HepG2 (cell line): ENCODE measurements at regions not wholly inside any gene's neighbourhood (a gene's known extent, or its start where the extent isn't known, plus 50 kb on each side); places are given as distances from the start of the nearest gene placed in this dataset.

Experiments
- ATAC-seq: fragments of 200-7000 bp; cut with Tn5 transposase; 3 replicates; pipeline ENCODE4 v1.9.1; 2020; ENCODE audit warnings: mild to moderate bottlenecking, moderate library complexity
- BruUV-seq: library from RNA; stranded (reverse); fragments of 400-500 nt; replicated peaks from 2 replicates; lab custom pipeline; 2021; lab: Mats Ljungman, UMichigan
- CTCF ChIA-PET: fragments of 300-600 bp; formaldehyde crosslinking; extraction: SDS; loops from one replicate; lab custom pipeline; 2021; ENCODE audit warnings: low total read pairs, inconsistent platforms, low intra/inter-chr PET ratio; lab: Yijun Ruan, JAX
- POLR2A ChIA-PET: fragments of 350-600 bp; sonication (Branson Sonifier 250); formaldehyde crosslinking; loops from one replicate; lab custom pipeline; 2020; ENCODE audit warnings: antibody characterized with exemption, inconsistent platforms; lab: Yijun Ruan, JAX
- DNase-seq: peaks from one replicate; pipeline ENCODE4 v3.0.0-alpha.2; 2015; ENCODE audit warnings: low spot score
- FAIRE-seq: peaks from 3 replicates; lab custom pipeline; 2011; peaks lifted over from hg19 to GRCh38; lab: Jason Lieb, UNC
- H2AFZ ChIP-seq: one replicate; pipeline ENCODE4 v1.6.1; 2011; ENCODE audit warnings: low read length, inconsistent platforms
- H3K27ac ChIP-seq: fragments of 300-600 bp; 3 replicates; pipeline ENCODE4 v1.8.0; 2011; ENCODE audit warnings: mixed run types, mild to moderate bottlenecking, mixed read lengths, low read length, inconsistent platforms; ENCODE audit not compliant: insufficient read depth; ENCODE audit errors: extremely low read length
- H3K27me3 ChIP-seq, 2 experiments: fragments of 200-600 bp in 1 of 2; 2 replicates in 1 of 2; 3 replicates in 1 of 2; pipeline versions ENCODE4 v1.6.0 to v1.8.0; 2011; ENCODE audit warnings: low read length in 2 of 2, mild to moderate bottlenecking in 2 of 2, moderate library complexity in 2 of 2, inconsistent platforms in 1 of 2; ENCODE audit not compliant: insufficient read depth in 2 of 2, control insufficient read depth in 1 of 2
- H3K36me3 ChIP-seq, 2 experiments: fragments of 200-600 bp in 1 of 2; replicated peaks in 1 of 2; 2 replicates in 1 of 2; 3 replicates in 1 of 2; pipeline versions ENCODE4 v1.5.1 to v1.8.0; 2011; ENCODE audit warnings: low read length in 2 of 2, inconsistent platforms in 1 of 2; ENCODE audit not compliant: insufficient read depth in 2 of 2, control insufficient read depth in 1 of 2
- H3K4me1 ChIP-seq: 2 replicates; pipeline ENCODE4 v1.5.1; 2012; ENCODE audit warnings: low read length, inconsistent platforms; ENCODE audit not compliant: insufficient read depth
- H3K4me2 ChIP-seq: 2 replicates; pipeline ENCODE4 v1.6.0; 2011; ENCODE audit warnings: low read depth, low read length, inconsistent platforms
- H3K4me3 ChIP-seq, 3 experiments: fragments of 200-600 bp in 1 of 3; sonication (generic), shearing (Covaris generic) in 1 of 3; replicated peaks in 1 of 3; 2 replicates each; pipeline ENCODE4 v1.5.1; 2011 to 2016; ENCODE audit warnings: low read length in 3 of 3, inconsistent platforms in 2 of 3, low read depth in 2 of 3, mild to moderate bottlenecking in 2 of 3, control low read depth in 1 of 3, mixed read lengths in 1 of 3; ENCODE audit not compliant: insufficient read depth in 1 of 3
- H3K79me2 ChIP-seq: one replicate; pipeline ENCODE4 v1.6.1; 2011; ENCODE audit warnings: low read length, inconsistent platforms; ENCODE audit not compliant: insufficient read depth
- H3K9ac ChIP-seq: 2 replicates; pipeline ENCODE4 v1.6.0; 2011; ENCODE audit warnings: mild to moderate bottlenecking, low read depth, low read length, inconsistent platforms; ENCODE audit not compliant: insufficient read depth
- H3K9me3 ChIP-seq: 2 replicates; pipeline ENCODE4 v1.5.1; 2012; ENCODE audit warnings: mild to moderate bottlenecking, low read length
- H4K20me1 ChIP-seq: 2 replicates; pipeline ENCODE4 v1.6.0; 2011; ENCODE audit warnings: inconsistent platforms, mild to moderate bottlenecking, low read length, moderate library complexity; ENCODE audit not compliant: insufficient read depth
- ATF2 ChIP-seq: sonication (generic); formaldehyde crosslinking; IDR thresholded peaks from 2 replicates; pipeline ENCODE4 v1.4.0; 2020; ENCODE audit warnings: missing genetic modification reagents
- FOXJ3 ChIP-seq: sonication (generic); formaldehyde crosslinking; IDR thresholded peaks from 2 replicates; pipeline ENCODE4 v1.4.0; 2020; ENCODE audit warnings: missing genetic modification reagents, mild to moderate bottlenecking, borderline replicate concordance
- FOXO1 ChIP-seq: sonication (generic); formaldehyde crosslinking; IDR thresholded peaks from 2 replicates; pipeline ENCODE4 v1.4.0; 2020; ENCODE audit warnings: missing genetic modification reagents
- HOXA9 ChIP-seq: sonication (generic); formaldehyde crosslinking; IDR thresholded peaks from 2 replicates; pipeline ENCODE4 v1.8.1; 2022; ENCODE audit warnings: missing genetic modification reagents, mild to moderate bottlenecking, moderate library complexity, borderline replicate concordance
- IKZF5 ChIP-seq: IDR thresholded peaks from 2 replicates; pipeline ENCODE4 v1.6.1; 2018; ENCODE audit warnings: missing genetic modification reagents, mild to moderate bottlenecking, missing compliant biosample characterization
- MIXL1 ChIP-seq: IDR thresholded peaks from 2 replicates; pipeline ENCODE4 v1.6.1; 2016
- ZNF142 ChIP-seq: sonication (generic); formaldehyde crosslinking; IDR thresholded peaks from 2 replicates; pipeline ENCODE4 v1.4.0; 2020; ENCODE audit warnings: missing genetic modification reagents
- ZNF230 ChIP-seq: sonication (generic); formaldehyde crosslinking; IDR thresholded peaks from 2 replicates; pipeline ENCODE4 v1.4.0; 2020; ENCODE audit warnings: mild to moderate bottlenecking, missing genetic modification reagents
- ZNF430 ChIP-seq: sonication (generic); formaldehyde crosslinking; IDR thresholded peaks from 2 replicates; pipeline ENCODE4 v1.9.0; 2021; ENCODE audit warnings: mild to moderate bottlenecking, missing genetic modification reagents
- ZNF468 ChIP-seq: sonication (generic); formaldehyde crosslinking; IDR thresholded peaks from 2 replicates; pipeline ENCODE4 v1.8.0; 2022; ENCODE audit warnings: mild to moderate bottlenecking, moderate library complexity, missing genetic modification reagents
- ZNF607 ChIP-seq: sonication (generic); formaldehyde crosslinking; IDR thresholded peaks from 2 replicates; pipeline ENCODE4 v1.5.1; 2020; ENCODE audit warnings: missing genetic modification reagents, mild to moderate bottlenecking, borderline replicate concordance
- WGBS: methylation state at CpG from one replicate; pipeline ENCODE4 v1.1.6; 2017; ENCODE audit warnings: low lambda C conversion rate; 5-methylcytosine and 5-hydroxymethylcytosine counted together
- in situ Hi-C: cut with HindIII; loops from 2 replicates; pipeline ENCODE4 v1.10.0; 2017; ENCODE audit warnings: low pct_unique_long_range_greater_than_20kb; ENCODE audit not compliant: extremely low pct_ligation_motif_present
- intact Hi-C: fragments of 100-400 bp; cut with micrococcal nuclease; formaldehyde crosslinking; loops from one replicate; pipeline ENCODE4 v1.10.0; 2022; ENCODE audit not compliant: unreplicated experiment
- TF ChIP-seq, protein P1 (sequence below): sonication (generic); formaldehyde crosslinking; conservative IDR thresholded peaks from 2 replicates; pipeline ENCODE4 v1.4.0; 2020; ENCODE audit warnings: mild to moderate bottlenecking, missing genetic modification reagents, moderate library complexity

DNA sequence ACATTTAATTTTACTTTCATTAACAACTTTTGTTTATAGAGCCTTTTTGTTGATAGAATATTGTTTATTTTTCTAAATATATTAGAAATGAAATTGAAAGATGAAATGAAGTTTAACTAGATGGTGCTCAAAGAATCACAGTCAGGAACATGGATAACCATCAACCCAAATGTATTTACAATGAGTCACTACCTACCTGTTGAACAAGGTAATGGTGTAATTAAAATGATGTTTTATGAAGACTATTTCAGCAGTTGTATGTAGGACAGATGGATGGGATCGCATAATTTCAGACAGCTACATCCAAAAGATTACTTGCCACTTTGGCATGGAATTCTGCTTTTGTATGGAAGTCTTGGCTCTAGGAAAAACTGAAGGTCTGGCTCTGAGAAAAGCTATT is 403.6 kb upstream of the SLC10A2 start (continued):
- TF ChIP-seq ATF2 (CRISPR knock-in tag) (no peak), ZNF230 (CRISPR knock-in tag) (no peak)

GRCh38 chr13:103466761-103467160 is 400.5 kb upstream of the SLC10A2 start:
- ChIA-PET CTCF (no interaction called here), POLR2A (no interaction called here)
- BruUV-seq, result no TSS peak
- ATAC-seq, result no peak
- no peaks in the 10 kb centered on the region for H3K27me3 ChIP-seq
- intact Hi-C loops, result no loop called here
- no peaks in the 10 kb centered on the region for H3K36me3 ChIP-seq
- in situ Hi-C loops, result no loop called here
- no peak overlapping the region for H3K9ac ChIP-seq
- H3K4me2 ChIP-seq, result no peak overlapping the region
- FAIRE-seq, result no peak
- peaks cover 34% of the 10 kb centered on the region for H3K9me3 ChIP-seq
- no peaks in the 10 kb centered on the region for H3K4me1 ChIP-seq
- no peak overlapping the region for H3K27ac ChIP-seq
- 0% methylated on average over 3 of the region's 5 CpGs for WGBS
- no peak for DNase-seq
- H4K20me1 ChIP-seq, result no peaks in the 10 kb centered on the region
- no peaks in the 10 kb centered on the region for H3K79me2 ChIP-seq
- no peak overlapping the region for H2AFZ ChIP-seq
- H3K4me3 ChIP-seq, result no peak overlapping the region
- TF ChIP-seq FOXO1 (CRISPR knock-in tag) (no peak), ZNF142 (CRISPR knock-in tag) (no peak), IKZF5 (CRISPR knock-in tag) (no peak), FOXJ3 (CRISPR knock-in tag) (no peak), ZNF468 (no peak), MIXL1 (CRISPR knock-in tag) (no peak), ZNF607 (no peak), HOXA9 (CRISPR knock-in tag) (no peak), ZNF430 (CRISPR knock-in tag) (no peak)
- TF ChIP-seq, protein P1, sequence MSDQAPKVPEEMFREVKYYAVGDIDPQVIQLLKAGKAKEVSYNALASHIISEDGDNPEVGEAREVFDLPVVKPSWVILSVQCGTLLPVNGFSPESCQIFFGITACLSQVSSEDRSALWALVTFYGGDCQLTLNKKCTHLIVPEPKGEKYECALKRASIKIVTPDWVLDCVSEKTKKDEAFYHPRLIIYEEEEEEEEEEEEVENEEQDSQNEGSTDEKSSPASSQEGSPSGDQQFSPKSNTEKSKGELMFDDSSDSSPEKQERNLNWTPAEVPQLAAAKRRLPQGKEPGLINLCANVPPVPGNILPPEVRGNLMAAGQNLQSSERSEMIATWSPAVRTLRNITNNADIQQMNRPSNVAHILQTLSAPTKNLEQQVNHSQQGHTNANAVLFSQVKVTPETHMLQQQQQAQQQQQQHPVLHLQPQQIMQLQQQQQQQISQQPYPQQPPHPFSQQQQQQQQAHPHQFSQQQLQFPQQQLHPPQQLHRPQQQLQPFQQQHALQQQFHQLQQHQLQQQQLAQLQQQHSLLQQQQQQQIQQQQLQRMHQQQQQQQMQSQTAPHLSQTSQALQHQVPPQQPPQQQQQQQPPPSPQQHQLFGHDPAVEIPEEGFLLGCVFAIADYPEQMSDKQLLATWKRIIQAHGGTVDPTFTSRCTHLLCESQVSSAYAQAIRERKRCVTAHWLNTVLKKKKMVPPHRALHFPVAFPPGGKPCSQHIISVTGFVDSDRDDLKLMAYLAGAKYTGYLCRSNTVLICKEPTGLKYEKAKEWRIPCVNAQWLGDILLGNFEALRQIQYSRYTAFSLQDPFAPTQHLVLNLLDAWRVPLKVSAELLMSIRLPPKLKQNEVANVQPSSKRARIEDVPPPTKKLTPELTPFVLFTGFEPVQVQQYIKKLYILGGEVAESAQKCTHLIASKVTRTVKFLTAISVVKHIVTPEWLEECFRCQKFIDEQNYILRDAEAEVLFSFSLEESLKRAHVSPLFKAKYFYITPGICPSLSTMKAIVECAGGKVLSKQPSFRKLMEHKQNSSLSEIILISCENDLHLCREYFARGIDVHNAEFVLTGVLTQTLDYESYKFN (CRISPR knock-in tag), result no peak
